ENCODE measurements at regions not wholly inside any gene's neighbourhood (a gene's known extent, or its start where the extent isn't known, plus 50 kb on each side); places are given as distances from the start of the nearest gene placed in this dataset.

- Mint-ChIP-seq H3K4me1 (ENCODE audit: insufficient read depth, unreplicated experiment) (no peaks in the 10 kb centered on the region), H3K4me3 (ENCODE audit: unreplicated experiment) (no peak overlapping the region), H3K27ac (ENCODE audit: low read depth, unreplicated experiment) (no peak overlapping the region), H3K9me3 (ENCODE audit: unreplicated experiment) (no peaks in the 10 kb centered on the region), H3K36me3 (ENCODE audit: insufficient read depth, unreplicated experiment) (no peaks in the 10 kb centered on the region), H3K27me3 (ENCODE audit: insufficient read depth, unreplicated experiment) (no peaks in the 10 kb centered on the region)
- CTCF ChIA-PET, result no interaction called here
- POLR2A ChIA-PET, result no interaction called here
- DNase-seq (ENCODE audit: unreplicated experiment), result no peak
- TF ChIP-seq CTCF (IDR thresholded peaks at IDR 0.05; ENCODE audit: unreplicated experiment), result no peak
- intact Hi-C loops (cut with micrococcal nuclease), result no loop called here
- no TSS peak for BruUV-seq (replicated peaks)
These were observed 51.9 kb upstream of the ZEB2 start for GRCh38 chr2:144571770-144572169.

DNA sequence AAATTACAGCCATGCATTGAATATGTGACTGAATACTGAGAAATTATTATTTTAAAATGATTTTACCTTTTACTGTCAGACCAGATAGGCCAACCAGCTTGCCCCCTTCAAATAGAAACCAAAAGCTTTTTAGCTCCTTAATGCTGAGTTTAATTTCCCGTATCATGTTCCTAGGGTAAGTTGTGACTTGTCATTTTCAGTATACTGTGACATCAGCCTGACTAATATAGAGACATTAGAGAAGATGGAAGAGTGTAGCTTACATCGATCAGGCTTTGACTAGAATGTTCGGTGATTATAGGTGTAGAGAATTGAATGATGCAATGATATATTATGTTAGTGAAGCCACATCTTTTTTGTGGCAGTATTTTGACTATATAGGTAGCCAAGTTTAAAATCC lies 50.6 kb upstream of the ZEB2 start:
- POLR2A ChIA-PET, result interaction anchor here (1.0 to 1.3 kb wide), 3 partner anchors 16 to 41 kb away, joined by 3 to 4 read pairs (median 3); no protein-coding TSS in a partner anchor
- no peak for DNase-seq (ENCODE audit: unreplicated experiment)
- intact Hi-C loops (cut with micrococcal nuclease), result no loop called here
- TF ChIP-seq CTCF (IDR thresholded peaks at IDR 0.05; ENCODE audit: unreplicated experiment), result no peak
- CTCF ChIA-PET, result no interaction called here
- Mint-ChIP-seq H3K36me3 (ENCODE audit: insufficient read depth, unreplicated experiment) (no peaks in the 10 kb centered on the region), H3K4me3 (ENCODE audit: unreplicated experiment) (no peak overlapping the region), H3K9me3 (ENCODE audit: unreplicated experiment) (no peaks in the 10 kb centered on the region), H3K27ac (ENCODE audit: low read depth, unreplicated experiment) (no peak overlapping the region), H3K27me3 (ENCODE audit: insufficient read depth, unreplicated experiment) (no peaks in the 10 kb centered on the region), H3K4me1 (ENCODE audit: insufficient read depth, unreplicated experiment) (no peaks in the 10 kb centered on the region)
- BruUV-seq (replicated peaks), result no TSS peak

All from MCF 10A (cell line).